Suprapubic skin (tissue), 4 donors: ENCODE measurements at regions not wholly inside any gene's neighbourhood (a gene's known extent, or its start where the extent isn't known, plus 50 kb on each side); places are given as distances from the start of the nearest gene placed in this dataset.

Experiments used
- DNase-seq, 2 donors: peaks; one replicate each; pipeline ENCODE4 v3.0.0-alpha.2; 2019; ENCODE audit warnings: low spot score in 2 of 2
- H3K27ac ChIP-seq: fragments of 200-600 bp; sonication (generic); one replicate; pipeline ENCODE4 v1.5.1; 2019
- H3K27me3 ChIP-seq: fragments of 200-600 bp; sonication (generic); one replicate; pipeline ENCODE4 v1.5.1; 2019
- H3K36me3 ChIP-seq: fragments of 200-600 bp; sonication (generic); one replicate; pipeline ENCODE4 v1.5.1; 2019
- H3K4me1 ChIP-seq: fragments of 200-600 bp; sonication (generic); one replicate; pipeline ENCODE4 v1.5.1; 2019
- H3K4me3 ChIP-seq: fragments of 200-600 bp; sonication (generic); one replicate; pipeline ENCODE4 v1.5.1; 2019; ENCODE audit warnings: mild to moderate bottlenecking
- H3K9me3 ChIP-seq: fragments of 200-600 bp; sonication (generic); one replicate; pipeline ENCODE4 v1.5.1; 2019
- CTCF ChIP-seq, 2 donors: fragments of 200-600 bp in 1 of 2; fragments of 450-650 bp in 1 of 2; sonication (generic) in 1 of 2; IDR thresholded peaks; one replicate each; pipeline ENCODE4 v1.5.1; 2016 to 2019; ENCODE audit warnings: antibody characterized with exemption in 2 of 2, mild to moderate bottlenecking in 1 of 2, moderate library complexity in 1 of 2
- EP300 ChIP-seq: sonication (generic); formaldehyde crosslinking; IDR thresholded peaks from one replicate; pipeline ENCODE4 v1.6.1; 2017; ENCODE audit warnings: antibody characterized with exemption
- POLR2A ChIP-seq, 2 donors: fragments of 450-650 bp; IDR thresholded peaks; one replicate each; pipeline ENCODE4 v1.6.1; 2017; ENCODE audit warnings: antibody characterized with exemption in 2 of 2, mild to moderate bottlenecking in 2 of 2, moderate library complexity in 2 of 2
- POLR2AphosphoS5 ChIP-seq, 3 donors: sonication (generic); formaldehyde crosslinking; IDR thresholded peaks; one replicate each; pipeline ENCODE4 v1.6.1; 2017; ENCODE audit warnings: antibody characterized with exemption in 3 of 3
- WGBS: methylation state at CpG from one replicate; pipeline ENCODE4 v1.1.5; 2018; 5-methylcytosine and 5-hydroxymethylcytosine counted together

GRCh38 chr3:110955301-110955880 lies 116.2 kb upstream of the NECTIN3 start:
- H3K36me3 ChIP-seq = no peaks in the 10 kb centered on the region
- no peak overlapping the region for H3K27ac ChIP-seq
- no peak for DNase-seq
- no peaks in the 10 kb centered on the region for H3K27me3 ChIP-seq
- no peak for TF ChIP-seq POLR2AphosphoS5 (IDR thresholded peaks at IDR 0.05)
- no peak overlapping the region for H3K4me3 ChIP-seq
- WGBS = 62% methylated on average over 4 of the region's 4 CpGs
- no peaks in the 10 kb centered on the region for H3K4me1 ChIP-seq
- no peaks in the 10 kb centered on the region for H3K9me3 ChIP-seq

- no peak for TF ChIP-seq EP300
- no peak for TF ChIP-seq CTCF (IDR thresholded peaks at IDR 0.05)
- no peak for TF ChIP-seq POLR2A (IDR thresholded peaks at IDR 0.05)
- TF ChIP-seq POLR2AphosphoS5 (IDR thresholded peaks at IDR 0.05) = no peak
- 72% methylated on average over 3 of the region's 3 CpGs for WGBS
Measured at GRCh38 chr3:110956081-110956480, 115.5 kb upstream of the NECTIN3 start.

GRCh38 chr3:110957247-110958025 lies 114.2 kb upstream of the NECTIN3 start:
- Histone ChIP-seq H3K4me3 (no peak overlapping the region), H3K36me3 (no peaks in the 10 kb centered on the region), H3K4me1 (no peaks in the 10 kb centered on the region), H3K27me3 (no peaks in the 10 kb centered on the region), H3K9me3 (no peaks in the 10 kb centered on the region), H3K27ac (no peak overlapping the region)
- WGBS = 93% methylated on average over 1 of the region's 1 CpG
- no peak for DNase-seq
- TF ChIP-seq EP300 (no peak), CTCF (IDR thresholded peaks at IDR 0.05) (no peak), POLR2A (IDR thresholded peaks at IDR 0.05) (no peak), POLR2AphosphoS5 (IDR thresholded peaks at IDR 0.05) (no peak)

More at GRCh38 chr3:110956081-110956480, 115.5 kb upstream of the NECTIN3 start:
- Histone ChIP-seq H3K36me3 (no peaks in the 10 kb centered on the region), H3K4me1 (no peaks in the 10 kb centered on the region), H3K4me3 (no peak overlapping the region), H3K27me3 (no peaks in the 10 kb centered on the region), H3K27ac (no peak overlapping the region), H3K9me3 (no peaks in the 10 kb centered on the region)
- DNase-seq = no peak

- no peak for DNase-seq
- H3K36me3 ChIP-seq = no peaks in the 10 kb centered on the region
- H3K4me1 ChIP-seq = no peaks in the 10 kb centered on the region
- no peak overlapping the region for H3K27ac ChIP-seq
- no peaks in the 10 kb centered on the region for H3K9me3 ChIP-seq
- TF ChIP-seq POLR2A (IDR thresholded peaks at IDR 0.05) (no peak), EP300 (no peak), CTCF (IDR thresholded peaks at IDR 0.05) (no peak), POLR2AphosphoS5 (IDR thresholded peaks at IDR 0.05) (no peak)
- no peak overlapping the region for H3K4me3 ChIP-seq
- H3K27me3 ChIP-seq = no peaks in the 10 kb centered on the region
- WGBS = 87% methylated on average over 9 of the region's 10 CpGs
Measured at GRCh38 chr3:110958313-110959147, 113.1 kb upstream of the NECTIN3 start.

GRCh38 chr3:110965976-110966375 lies 105.6 kb upstream of the NECTIN3 start:
- whole genome bisulfite sequencing = 88% methylated on average over 5 of the region's 5 CpGs
- no peaks in the 10 kb centered on the region for H3K36me3 ChIP-seq
- no peak overlapping the region for H3K27ac ChIP-seq
- no peaks in the 10 kb centered on the region for H3K4me1 ChIP-seq
- H3K9me3 ChIP-seq = peaks cover 8% of the 10 kb centered on the region
- TF ChIP-seq EP300 = no peak
- no peak for TF ChIP-seq POLR2A (IDR thresholded peaks at IDR 0.05)
- no peak for TF ChIP-seq CTCF (IDR thresholded peaks at IDR 0.05)
- no peak for TF ChIP-seq POLR2AphosphoS5 (IDR thresholded peaks at IDR 0.05)
- DNase-seq = no peak
- H3K4me3 ChIP-seq = no peak overlapping the region
- no peaks in the 10 kb centered on the region for H3K27me3 ChIP-seq
